ENCODE measurements at regions not wholly inside any gene's neighbourhood (a gene's known extent, or its start where the extent isn't known, plus 50 kb on each side); places are given as distances from the start of the nearest gene placed in this dataset.

- Histone ChIP-seq H3K4me1 (ENCODE audit: control insufficient read depth, low read length) (no peaks in the 10 kb centered on the region), H3K9me2 (replicated peaks; ENCODE audit: control insufficient read depth, low read length) (no peaks in the 10 kb centered on the region), H3K4me2 (ENCODE audit: low read length) (no peak overlapping the region), H3K27ac (ENCODE audit: low read depth, low read length) (no peak overlapping the region), H3K79me2 (ENCODE audit: control insufficient read depth, low read length) (no peaks in the 10 kb centered on the region), H4K20me1 (ENCODE audit: control insufficient read depth, insufficient read depth, low read depth, low read length) (no peaks in the 10 kb centered on the region), H3K9me3 (ENCODE audit: control insufficient read depth, insufficient read depth, low read length) (peaks cover 7% of the 10 kb centered on the region; the same call in 1 of the 2 replicates), H3K27me3 (ENCODE audit: control insufficient read depth, low read length) (no peaks in the 10 kb centered on the region), H3K4me3 (ENCODE audit: low read length) (no peak overlapping the region), H3K36me3 (ENCODE audit: control insufficient read depth, low read length) (no peaks in the 10 kb centered on the region), H3F3A (ENCODE audit: control insufficient read depth, insufficient read depth) (no peaks in the 10 kb centered on the region)
- TF ChIP-seq CTCF (IDR thresholded peaks at IDR 0.05; ENCODE audit: low read depth, low read length, poor library complexity, severe bottlenecking), result no peak
- no peak for TF ChIP-seq EZH2phosphoT487 (IDR thresholded peaks at IDR 0.05; ENCODE audit: borderline replicate concordance, low read length)
Observed at GRCh38 chr5:58378613-58379390, 81.1 kb downstream of the PLK2 start.

GRCh38 chr5:58370606-58371005 lies 89.3 kb downstream of the PLK2 start:
- H4K20me1 ChIP-seq (ENCODE audit: control insufficient read depth, insufficient read depth, low read depth, low read length), result no peaks in the 10 kb centered on the region
- no peaks in the 10 kb centered on the region for H3K27me3 ChIP-seq (ENCODE audit: control insufficient read depth, low read length)
- H3K36me3 ChIP-seq (ENCODE audit: control insufficient read depth, low read length), result no peaks in the 10 kb centered on the region
- no peaks in the 10 kb centered on the region for H3K4me1 ChIP-seq (ENCODE audit: control insufficient read depth, low read length)
- H3K27ac ChIP-seq (ENCODE audit: low read depth, low read length), result no peak overlapping the region
- H3K9me2 ChIP-seq (replicated peaks; ENCODE audit: control insufficient read depth, low read length), result no peaks in the 10 kb centered on the region
- H3K4me3 ChIP-seq (ENCODE audit: low read length), result no peak overlapping the region
- TF ChIP-seq EZH2phosphoT487 (IDR thresholded peaks at IDR 0.05; ENCODE audit: borderline replicate concordance, low read length) (no peak), CTCF (IDR thresholded peaks at IDR 0.05; ENCODE audit: low read depth, low read length, poor library complexity, severe bottlenecking) (no peak)
- no peaks in the 10 kb centered on the region for H3K79me2 ChIP-seq (ENCODE audit: control insufficient read depth, low read length)
- no peaks in the 10 kb centered on the region for H3K9me3 ChIP-seq (ENCODE audit: control insufficient read depth, insufficient read depth, low read length)
- H3F3A ChIP-seq (ENCODE audit: control insufficient read depth, insufficient read depth), result no peaks in the 10 kb centered on the region
- no peak overlapping the region for H3K4me2 ChIP-seq (ENCODE audit: low read length)

- Histone ChIP-seq H3K79me2 (ENCODE audit: control insufficient read depth, low read length) (no peaks in the 10 kb centered on the region), H3K4me2 (ENCODE audit: low read length) (no peak overlapping the region), H3K4me1 (ENCODE audit: control insufficient read depth, low read length) (no peaks in the 10 kb centered on the region), H4K20me1 (ENCODE audit: control insufficient read depth, insufficient read depth, low read depth, low read length) (no peaks in the 10 kb centered on the region), H3K36me3 (ENCODE audit: control insufficient read depth, low read length) (no peaks in the 10 kb centered on the region), H3K9me3 (ENCODE audit: control insufficient read depth, insufficient read depth, low read length) (no peaks in the 10 kb centered on the region), H3K27me3 (ENCODE audit: control insufficient read depth, low read length) (no peaks in the 10 kb centered on the region), H3F3A (ENCODE audit: control insufficient read depth, insufficient read depth) (no peaks in the 10 kb centered on the region), H3K4me3 (ENCODE audit: low read length) (no peak overlapping the region), H3K27ac (ENCODE audit: low read depth, low read length) (no peak overlapping the region), H3K9me2 (replicated peaks; ENCODE audit: control insufficient read depth, low read length) (no peaks in the 10 kb centered on the region)
- TF ChIP-seq CTCF (IDR thresholded peaks at IDR 0.05; ENCODE audit: low read depth, low read length, poor library complexity, severe bottlenecking) (no peak), EZH2phosphoT487 (IDR thresholded peaks at IDR 0.05; ENCODE audit: borderline replicate concordance, low read length) (no peak)
Observed at GRCh38 chr5:58369513-58370190, 90.2 kb downstream of the PLK2 start.

Measured in DOHH2 (cell line).